ENCODE measurements at regions not wholly inside any gene's neighbourhood (a gene's known extent, or its start where the extent isn't known, plus 50 kb on each side); places are given as distances from the start of the nearest gene placed in this dataset.
A peak's percentile ranks its signal among the peaks of the same experiment; 100 is the strongest.
"Not testable (repeated sequence)": the region's sequence is repeated elsewhere in the genome, so short reads cannot be mapped to it uniquely, and the experiment has no call there.

DNA sequence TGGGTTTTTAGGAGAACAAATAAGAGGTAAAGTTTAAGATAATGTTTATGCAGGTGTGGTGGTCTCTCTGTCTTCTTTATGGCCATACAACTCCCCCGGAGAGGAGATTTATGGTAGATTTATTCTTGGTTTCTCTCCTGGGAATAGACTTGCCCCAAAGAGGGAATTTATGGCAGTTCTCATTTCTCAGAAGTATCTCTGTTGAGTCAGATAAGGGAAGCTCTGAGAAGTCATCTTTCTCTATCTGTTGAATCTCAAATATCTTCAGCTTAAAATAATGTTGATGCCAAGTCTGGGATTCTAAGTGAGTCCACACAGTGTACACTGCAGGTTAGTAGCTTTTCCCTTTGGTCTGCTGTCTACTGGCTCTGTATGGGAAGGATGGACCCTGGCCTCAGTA lies 276.4 kb upstream of the PLET1 start:
- intact Hi-C loops (cut with micrococcal nuclease): no loop called here
- Mint-ChIP-seq H3K4me1 (ENCODE audit: low read depth) (peaks cover 11% of the 10 kb centered on the region), H3K27ac (no peak overlapping the region), H3K27me3 (peaks cover 24% of the 10 kb centered on the region), H3K36me3 (ENCODE audit: low read depth) (no peaks in the 10 kb centered on the region), H3K4me3 (no peak overlapping the region), H3K9me3 (no peaks in the 10 kb centered on the region)
- ATAC-seq (no peak), DNase-seq (no peak)
- CTCF ChIA-PET: interaction anchor here (0.6 to 1.8 kb wide), 3 partner anchors 23 to 257 kb away, joined by 3 to 6 read pairs (median 3); no protein-coding TSS in a partner anchor
- TF ChIP-seq, protein P1, sequence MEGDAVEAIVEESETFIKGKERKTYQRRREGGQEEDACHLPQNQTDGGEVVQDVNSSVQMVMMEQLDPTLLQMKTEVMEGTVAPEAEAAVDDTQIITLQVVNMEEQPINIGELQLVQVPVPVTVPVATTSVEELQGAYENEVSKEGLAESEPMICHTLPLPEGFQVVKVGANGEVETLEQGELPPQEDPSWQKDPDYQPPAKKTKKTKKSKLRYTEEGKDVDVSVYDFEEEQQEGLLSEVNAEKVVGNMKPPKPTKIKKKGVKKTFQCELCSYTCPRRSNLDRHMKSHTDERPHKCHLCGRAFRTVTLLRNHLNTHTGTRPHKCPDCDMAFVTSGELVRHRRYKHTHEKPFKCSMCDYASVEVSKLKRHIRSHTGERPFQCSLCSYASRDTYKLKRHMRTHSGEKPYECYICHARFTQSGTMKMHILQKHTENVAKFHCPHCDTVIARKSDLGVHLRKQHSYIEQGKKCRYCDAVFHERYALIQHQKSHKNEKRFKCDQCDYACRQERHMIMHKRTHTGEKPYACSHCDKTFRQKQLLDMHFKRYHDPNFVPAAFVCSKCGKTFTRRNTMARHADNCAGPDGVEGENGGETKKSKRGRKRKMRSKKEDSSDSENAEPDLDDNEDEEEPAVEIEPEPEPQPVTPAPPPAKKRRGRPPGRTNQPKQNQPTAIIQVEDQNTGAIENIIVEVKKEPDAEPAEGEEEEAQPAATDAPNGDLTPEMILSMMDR (IDR thresholded peaks at IDR 0.05): no peak
- POLR2A ChIA-PET: interaction anchor here (0.6 kb wide), 1 partner anchor 439 kb away, joined by 3 read pairs; no protein-coding TSS in a partner anchor

DNA sequence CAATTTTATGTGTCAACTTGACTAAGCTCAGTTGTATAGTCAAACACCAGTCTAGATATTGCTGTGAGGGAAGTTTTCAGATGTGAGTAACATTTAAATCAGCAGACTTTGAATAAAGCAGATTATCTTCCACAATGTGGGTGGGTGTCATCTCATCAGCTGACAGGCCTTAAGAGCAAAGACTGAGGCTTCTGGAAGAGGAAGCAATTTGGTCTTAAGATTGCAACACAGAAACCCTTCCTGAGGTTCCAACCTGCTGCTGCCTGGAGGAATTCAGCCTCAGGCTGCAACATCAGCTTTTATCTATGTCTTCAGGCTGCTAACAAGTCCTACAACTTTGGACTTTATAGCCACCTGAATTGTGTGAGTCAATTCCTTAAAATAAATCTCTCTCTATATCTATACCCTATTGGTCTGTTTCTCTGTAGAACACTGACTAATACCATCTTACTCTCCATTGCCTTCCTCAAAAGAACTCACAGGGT lies 277.2 kb upstream of the PLET1 start:
- H3K4me3 Mint-ChIP-seq: no peak overlapping the region
- H3K27me3 Mint-ChIP-seq: peaks cover 24% of the 10 kb centered on the region
- H3K9me3 Mint-ChIP-seq: no peaks in the 10 kb centered on the region
- no peak overlapping the region for H3K27ac Mint-ChIP-seq
- H3K36me3 Mint-ChIP-seq (ENCODE audit: low read depth): no peaks in the 10 kb centered on the region
- ChIA-PET CTCF (interaction anchor here (1.8 kb wide), 1 partner anchor 50 kb away, joined by 6 read pairs; no protein-coding TSS in a partner anchor), POLR2A (interaction anchor here (0.6 kb wide), 1 partner anchor 438 kb away, joined by 3 read pairs; no protein-coding TSS in a partner anchor)
- ATAC-seq (peak; percentile 61), DNase-seq (no peak)
- TF ChIP-seq, protein P1 (IDR thresholded peaks at IDR 0.05): no peak
- peaks cover 11% of the 10 kb centered on the region for H3K4me1 Mint-ChIP-seq (ENCODE audit: low read depth)
- intact Hi-C loops (cut with micrococcal nuclease): no loop called here

DNA sequence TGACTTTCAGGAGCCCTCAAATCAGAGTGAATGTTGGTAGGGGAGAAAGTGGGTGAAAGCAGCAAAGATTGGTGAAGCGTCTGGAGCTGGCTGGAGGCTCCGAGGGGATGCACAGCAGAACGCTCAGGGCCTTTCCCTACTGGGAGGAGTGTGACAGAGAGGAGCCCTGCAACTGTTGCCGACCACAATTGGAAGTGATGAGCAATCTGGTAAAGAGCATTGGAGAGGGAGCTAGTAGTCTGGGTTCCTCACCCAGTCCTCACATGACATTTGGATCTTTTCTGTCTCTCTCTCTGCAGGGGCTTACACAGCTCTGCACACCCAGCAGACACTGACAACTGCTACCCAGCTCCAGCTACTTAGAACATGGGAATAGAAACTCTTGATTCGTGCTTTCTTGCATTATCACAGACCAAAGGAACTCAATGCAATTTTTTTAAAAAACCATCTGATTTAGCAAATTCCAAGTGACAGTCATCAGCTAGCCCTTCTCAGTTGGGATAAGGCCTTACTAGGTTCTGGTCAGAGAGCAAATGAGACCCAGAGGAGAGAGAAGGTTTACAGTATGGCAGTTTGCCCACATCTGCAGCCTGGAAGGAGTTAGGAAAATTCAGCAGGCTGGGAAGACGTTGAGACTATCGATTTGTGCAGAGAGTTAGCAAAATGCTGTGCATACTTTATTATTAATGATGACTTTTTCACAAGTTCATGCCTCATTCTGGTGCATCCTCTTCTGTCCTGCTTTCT lies 278.0 kb upstream of the PLET1 start:
- Mint-ChIP-seq H3K4me3 (no peak overlapping the region), H3K27ac (no peak overlapping the region), H3K4me1 (ENCODE audit: low read depth) (peaks cover 11% of the 10 kb centered on the region), H3K9me3 (no peaks in the 10 kb centered on the region), H3K27me3 (peaks cover 22% of the 10 kb centered on the region), H3K36me3 (ENCODE audit: low read depth) (no peaks in the 10 kb centered on the region)
- ChIA-PET POLR2A (no interaction called here), CTCF (interaction anchor here (1.8 kb wide), 1 partner anchor 50 kb away, joined by 6 read pairs; no protein-coding TSS in a partner anchor)
- TF ChIP-seq, protein P1 (IDR thresholded peaks at IDR 0.05): no peak
- ATAC-seq: no peak
- DNase-seq: no peak
- intact Hi-C loops (cut with micrococcal nuclease): no loop called here

DNA sequence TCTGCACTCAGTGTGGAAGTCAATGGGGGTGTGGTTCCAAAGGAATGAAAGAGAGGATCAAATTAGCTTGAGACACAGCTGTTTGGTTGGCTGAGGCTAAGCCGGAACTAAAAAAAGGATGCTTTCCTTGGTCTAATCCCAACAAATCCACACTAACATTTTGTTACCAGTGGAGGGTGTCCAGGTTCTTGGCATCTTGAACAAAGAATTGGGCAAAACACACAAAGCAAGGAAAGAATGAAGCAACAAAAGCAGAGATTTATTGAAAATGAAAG lies 278.6 kb upstream of the PLET1 start:
- H3K27me3 Mint-ChIP-seq: peaks cover 22% of the 10 kb centered on the region
- H3K36me3 Mint-ChIP-seq (ENCODE audit: low read depth); DNase-seq; POLR2A ChIA-PET; H3K27ac Mint-ChIP-seq; H3K9me3 Mint-ChIP-seq; intact Hi-C loops (cut with micrococcal nuclease); ATAC-seq; H3K4me3 Mint-ChIP-seq; CTCF ChIA-PET: not testable (repeated sequence)
- peaks cover 11% of the 10 kb centered on the region for H3K4me1 Mint-ChIP-seq (ENCODE audit: low read depth)

DNA sequence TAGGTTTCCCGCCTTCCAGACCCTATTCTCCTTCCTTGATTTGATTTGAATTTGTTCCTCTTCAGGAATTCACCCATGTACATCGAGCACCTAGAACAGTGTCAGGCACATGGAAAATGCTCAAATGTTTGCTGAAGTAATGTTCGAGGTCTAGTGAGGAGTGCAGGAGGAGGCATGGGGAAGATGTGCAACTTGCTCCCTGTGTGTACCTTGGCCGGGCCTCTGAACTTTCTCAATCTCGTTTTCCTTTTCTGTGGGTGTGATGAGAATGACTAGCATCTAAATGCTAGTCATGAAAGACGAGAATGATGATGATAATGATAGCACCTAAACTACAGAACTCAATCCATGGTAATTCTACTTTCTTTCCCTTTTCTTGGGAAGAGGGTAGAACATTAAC lies 279.1 kb upstream of the PLET1 start:
- TF ChIP-seq, protein P1 (IDR thresholded peaks at IDR 0.05): no peak
- Mint-ChIP-seq H3K4me1 (ENCODE audit: low read depth) (peaks cover 11% of the 10 kb centered on the region), H3K4me3 (no peak overlapping the region), H3K9me3 (no peaks in the 10 kb centered on the region), H3K27me3 (peaks cover 20% of the 10 kb centered on the region), H3K27ac (no peak overlapping the region), H3K36me3 (ENCODE audit: low read depth) (no peaks in the 10 kb centered on the region)
- intact Hi-C loops (cut with micrococcal nuclease): no loop called here
- no peak for ATAC-seq
- POLR2A ChIA-PET: no interaction called here
- DNase-seq: no peak
- CTCF ChIA-PET: no interaction called here

All from activated CD8-positive, alpha-beta T cell treated with anti-CD3 and anti-CD28 coated beads for 36 hours (primary cell).